ENCODE measurements at regions not wholly inside any gene's neighbourhood (a gene's known extent, or its start where the extent isn't known, plus 50 kb on each side); places are given as distances from the start of the nearest gene placed in this dataset.

- BruUV-seq (replicated peaks), result no TSS peak
- Histone ChIP-seq H3F3A (ENCODE audit: low read length, unreplicated experiment) (no peaks in the 10 kb centered on the region), H3K9me2 (replicated peaks; ENCODE audit: low read length) (no peaks in the 10 kb centered on the region), H3K27me3 (ENCODE audit: low read length) (no peaks in the 10 kb centered on the region), H3K4me2 (ENCODE audit: low read length) (no peak overlapping the region), H3K27ac (ENCODE audit: low read length) (no peak overlapping the region), H2AFZ (ENCODE audit: low read length) (no peak overlapping the region), H3K9ac (ENCODE audit: low read length) (no peak overlapping the region), H3K4me3 (ENCODE audit: low read length) (no peak overlapping the region), H4K20me1 (ENCODE audit: low read length) (no peaks in the 10 kb centered on the region), H3K4me1 (ENCODE audit: insufficient read depth, low read length) (no peaks in the 10 kb centered on the region), H3K36me3 (ENCODE audit: low read depth, low read length) (no peaks in the 10 kb centered on the region), H3K79me2 (ENCODE audit: low read length) (no peaks in the 10 kb centered on the region), H3K9me3 (ENCODE audit: low read length) (0 out of 2 replicates have a peak, but pooled peaks cover 5% of the 10 kb centered on the region)
- ChIA-PET POLR2A (ENCODE audit: unreplicated experiment) (no interaction called here), CTCF (no interaction called here)
- no peak for TF ChIP-seq EZH2 (IDR thresholded peaks at IDR 0.05; ENCODE audit: low read length, unreplicated experiment)
- no peak for TF ChIP-seq EZH2phosphoT487 (IDR thresholded peaks at IDR 0.05; ENCODE audit: borderline replicate concordance, low read length)
- no peak for TF ChIP-seq CTCF (conservative IDR thresholded peaks at IDR 0.05; ENCODE audit: low read depth, low read length)
- ATAC-seq, result no peak
- intact Hi-C loops (cut with micrococcal nuclease), result no loop called here
- no peak for DNase-seq
Observed at GRCh38 chr9:82571540-82571939, 491.4 kb downstream of the RASEF start.

- BruUV-seq (replicated peaks), result no TSS peak
- intact Hi-C loops (cut with micrococcal nuclease), result no loop called here
Observed at GRCh38 chr9:82572146-82572545, 490.8 kb downstream of the RASEF start.

More at GRCh38 chr9:82572146-82572545, 490.8 kb downstream of the RASEF start:
- no peak for TF ChIP-seq EZH2phosphoT487 (IDR thresholded peaks at IDR 0.05; ENCODE audit: borderline replicate concordance, low read length)
- TF ChIP-seq CTCF (conservative IDR thresholded peaks at IDR 0.05; ENCODE audit: low read depth, low read length), result no peak
- no peak for TF ChIP-seq EZH2 (IDR thresholded peaks at IDR 0.05; ENCODE audit: low read length, unreplicated experiment)
- H3K27me3 ChIP-seq (ENCODE audit: low read length), result no peaks in the 10 kb centered on the region
- no peaks in the 10 kb centered on the region for H3K4me1 ChIP-seq (ENCODE audit: insufficient read depth, low read length)
- no peak for ATAC-seq
- no peak overlapping the region for H2AFZ ChIP-seq (ENCODE audit: low read length)
- H3K9me3 ChIP-seq (ENCODE audit: low read length), result 0 out of 2 replicates have a peak, but pooled peaks cover 5% of the 10 kb centered on the region
- no peak overlapping the region for H3K27ac ChIP-seq (ENCODE audit: low read length)
- H3K9me2 ChIP-seq (replicated peaks; ENCODE audit: low read length), result no peaks in the 10 kb centered on the region
- H3K4me3 ChIP-seq (ENCODE audit: low read length), result no peak overlapping the region
- H3K36me3 ChIP-seq (ENCODE audit: low read depth, low read length), result no peaks in the 10 kb centered on the region
- H3K4me2 ChIP-seq (ENCODE audit: low read length), result no peak overlapping the region
- CTCF ChIA-PET, result no interaction called here
- no peak for DNase-seq
- no peaks in the 10 kb centered on the region for H3K79me2 ChIP-seq (ENCODE audit: low read length)
- no peak overlapping the region for H3K9ac ChIP-seq (ENCODE audit: low read length)
- no peaks in the 10 kb centered on the region for H4K20me1 ChIP-seq (ENCODE audit: low read length)
- POLR2A ChIA-PET (ENCODE audit: unreplicated experiment), result no interaction called here
- no peaks in the 10 kb centered on the region for H3F3A ChIP-seq (ENCODE audit: low read length, unreplicated experiment)

Measured in PC-3 (cell line).